ENCODE measurements at regions not wholly inside any gene's neighbourhood (a gene's known extent, or its start where the extent isn't known, plus 50 kb on each side); places are given as distances from the start of the nearest gene placed in this dataset.
"Not testable (repeated sequence)": the region's sequence is repeated elsewhere in the genome, so short reads cannot be mapped to it uniquely, and the experiment has no call there.

- H3K4me3 Mint-ChIP-seq = no peak overlapping the region
- no peak for DNase-seq (ENCODE audit: low spot score in 2 of 2)
- H3K36me3 Mint-ChIP-seq = peaks cover 5% of the 10 kb centered on the region
- no peak for ATAC-seq (ENCODE audit: low read depth)
- H3K27me3 Mint-ChIP-seq = no peaks in the 10 kb centered on the region
- H3K9me3 Mint-ChIP-seq = peaks cover 5% of the 10 kb centered on the region
- no peaks in the 10 kb centered on the region for H3K4me1 Mint-ChIP-seq
- H3K27ac Mint-ChIP-seq = no peak overlapping the region
These were observed 132.4 kb upstream of the PZP start for GRCh38 chr12:9340422-9341259.

- Mint-ChIP-seq H3K9me3 (peaks cover 5% of the 10 kb centered on the region), H3K36me3 (peaks cover 5% of the 10 kb centered on the region), H3K27me3 (no peaks in the 10 kb centered on the region), H3K4me3 (no peak overlapping the region), H3K4me1 (peaks cover 3% of the 10 kb centered on the region), H3K27ac (no peak overlapping the region)
- no peak for ATAC-seq (ENCODE audit: low read depth)
- no peak for DNase-seq (ENCODE audit: low spot score in 2 of 2)
These were observed 129.5 kb upstream of the PZP start for GRCh38 chr12:9337656-9338055.

GRCh38 chr12:9336375-9337011 is 128.3 kb upstream of the PZP start:
- H3K4me1 Mint-ChIP-seq; H3K9me3 Mint-ChIP-seq; ATAC-seq (ENCODE audit: low read depth); H3K27me3 Mint-ChIP-seq; DNase-seq (ENCODE audit: low spot score in 2 of 2); H3K4me3 Mint-ChIP-seq; H3K36me3 Mint-ChIP-seq; H3K27ac Mint-ChIP-seq: not testable (repeated sequence)

- DNase-seq (ENCODE audit: low spot score in 2 of 2) (no peak), ATAC-seq (ENCODE audit: low read depth) (no peak)
- Mint-ChIP-seq H3K4me3 (no peak overlapping the region), H3K4me1 (peaks cover 11% of the 10 kb centered on the region), H3K27me3 (no peaks in the 10 kb centered on the region), H3K9me3 (peaks cover 5% of the 10 kb centered on the region), H3K36me3 (peaks cover 5% of the 10 kb centered on the region), H3K27ac (no peak overlapping the region)
These were observed 127.7 kb upstream of the PZP start for GRCh38 chr12:9335867-9336266.

- peaks cover 5% of the 10 kb centered on the region for H3K9me3 Mint-ChIP-seq
- peaks cover 11% of the 10 kb centered on the region for H3K4me1 Mint-ChIP-seq
- no peak for ATAC-seq (ENCODE audit: low read depth)
- no peak overlapping the region for H3K27ac Mint-ChIP-seq
- no peak for DNase-seq (ENCODE audit: low spot score in 2 of 2)
- H3K4me3 Mint-ChIP-seq = no peak overlapping the region
- H3K36me3 Mint-ChIP-seq = peaks cover 5% of the 10 kb centered on the region
- no peaks in the 10 kb centered on the region for H3K27me3 Mint-ChIP-seq
These were observed 126.8 kb upstream of the PZP start for GRCh38 chr12:9334964-9335363.

- Mint-ChIP-seq H3K9me3 (peaks cover 5% of the 10 kb centered on the region), H3K27me3 (no peaks in the 10 kb centered on the region), H3K36me3 (peaks cover 5% of the 10 kb centered on the region), H3K4me3 (no peak overlapping the region), H3K27ac (no peak overlapping the region), H3K4me1 (peaks cover 11% of the 10 kb centered on the region)
- DNase-seq (ENCODE audit: low spot score in 2 of 2) (no peak), ATAC-seq (ENCODE audit: low read depth) (no peak)
These were observed 126.0 kb upstream of the PZP start for GRCh38 chr12:9334041-9334692.

- Mint-ChIP-seq H3K9me3 (peaks cover 5% of the 10 kb centered on the region), H3K4me3 (no peak overlapping the region), H3K27ac (no peak overlapping the region), H3K36me3 (peaks cover 4% of the 10 kb centered on the region), H3K4me1 (peaks cover 11% of the 10 kb centered on the region), H3K27me3 (no peaks in the 10 kb centered on the region)
- DNase-seq (ENCODE audit: low spot score in 2 of 2) (no peak), ATAC-seq (ENCODE audit: low read depth) (no peak)
These were observed 125.0 kb upstream of the PZP start for GRCh38 chr12:9333161-9333560.

GRCh38 chr12:9332564-9332963 is 124.4 kb upstream of the PZP start:
- H3K27me3 Mint-ChIP-seq = no peaks in the 10 kb centered on the region
- no peak overlapping the region for H3K27ac Mint-ChIP-seq
- peaks cover 4% of the 10 kb centered on the region for H3K36me3 Mint-ChIP-seq
- no peak for ATAC-seq (ENCODE audit: low read depth)
- DNase-seq (ENCODE audit: low spot score in 2 of 2) = no peak
- no peak overlapping the region for H3K4me3 Mint-ChIP-seq
- H3K4me1 Mint-ChIP-seq = peaks cover 11% of the 10 kb centered on the region
- H3K9me3 Mint-ChIP-seq = peaks cover 5% of the 10 kb centered on the region

GRCh38 chr12:9331218-9331626 is 123.0 kb upstream of the PZP start:
- H3K27ac Mint-ChIP-seq = no peak overlapping the region
- H3K4me3 Mint-ChIP-seq = no peak overlapping the region
- H3K9me3 Mint-ChIP-seq = peaks cover under 1% of the 10 kb centered on the region

GRCh38 chr12:9329019-9329418 is 120.8 kb upstream of the PZP start:
- no peak for DNase-seq (ENCODE audit: low spot score in 2 of 2)
- Mint-ChIP-seq H3K36me3 (no peaks in the 10 kb centered on the region), H3K4me1 (peaks cover 14% of the 10 kb centered on the region), H3K27ac (no peak overlapping the region), H3K4me3 (no peak overlapping the region), H3K9me3 (no peaks in the 10 kb centered on the region), H3K27me3 (no peaks in the 10 kb centered on the region)
- ATAC-seq (ENCODE audit: low read depth) = no peak

More at GRCh38 chr12:9331218-9331626, 123.0 kb upstream of the PZP start:
- ATAC-seq (ENCODE audit: low read depth) (peak; percentile 63), DNase-seq (ENCODE audit: low spot score in 2 of 2) (peak; percentile 70 to 74)
- H3K27me3 Mint-ChIP-seq = no peaks in the 10 kb centered on the region
- H3K36me3 Mint-ChIP-seq = peaks cover 1% of the 10 kb centered on the region
- H3K4me1 Mint-ChIP-seq = peaks cover 14% of the 10 kb centered on the region

- no peaks in the 10 kb centered on the region for H3K27me3 Mint-ChIP-seq
- DNase-seq (ENCODE audit: low spot score in 2 of 2) (no peak), ATAC-seq (ENCODE audit: low read depth) (no peak)
- no peak overlapping the region for H3K4me3 Mint-ChIP-seq
- peaks cover 14% of the 10 kb centered on the region for H3K4me1 Mint-ChIP-seq
- no peaks in the 10 kb centered on the region for H3K36me3 Mint-ChIP-seq
- H3K27ac Mint-ChIP-seq = no peak overlapping the region
- no peaks in the 10 kb centered on the region for H3K9me3 Mint-ChIP-seq
These were observed 119.9 kb upstream of the PZP start for GRCh38 chr12:9328065-9328464.

- no peaks in the 10 kb centered on the region for H3K9me3 Mint-ChIP-seq
- no peak for ATAC-seq (ENCODE audit: low read depth)
- H3K27ac Mint-ChIP-seq = no peak overlapping the region
- H3K36me3 Mint-ChIP-seq = no peaks in the 10 kb centered on the region
- H3K27me3 Mint-ChIP-seq = no peaks in the 10 kb centered on the region
- no peak overlapping the region for H3K4me3 Mint-ChIP-seq
- H3K4me1 Mint-ChIP-seq = peaks cover 11% of the 10 kb centered on the region
- no peak for DNase-seq (ENCODE audit: low spot score in 2 of 2)
These were observed 119.1 kb upstream of the PZP start for GRCh38 chr12:9327320-9327719.

GRCh38 chr12:9326849-9327248 is 118.7 kb upstream of the PZP start:
- H3K27ac Mint-ChIP-seq; H3K4me1 Mint-ChIP-seq; H3K9me3 Mint-ChIP-seq; H3K36me3 Mint-ChIP-seq; ATAC-seq (ENCODE audit: low read depth); H3K4me3 Mint-ChIP-seq; DNase-seq (ENCODE audit: low spot score in 2 of 2); H3K27me3 Mint-ChIP-seq: not testable (repeated sequence)

GRCh38 chr12:9326085-9326484 is 117.9 kb upstream of the PZP start:
- no peaks in the 10 kb centered on the region for H3K36me3 Mint-ChIP-seq

More at GRCh38 chr12:9326085-9326484, 117.9 kb upstream of the PZP start:
- H3K4me1 Mint-ChIP-seq = peaks cover 5% of the 10 kb centered on the region
- DNase-seq (ENCODE audit: low spot score in 2 of 2) (no peak), ATAC-seq (ENCODE audit: low read depth) (no peak)
- H3K4me3 Mint-ChIP-seq = no peak overlapping the region
- H3K9me3 Mint-ChIP-seq = no peaks in the 10 kb centered on the region
- H3K27ac Mint-ChIP-seq = no peak overlapping the region
- H3K27me3 Mint-ChIP-seq = no peaks in the 10 kb centered on the region
